Adrenal gland (tissue), 9 donors: ENCODE measurements at regions not wholly inside any gene's neighbourhood (a gene's known extent, or its start where the extent isn't known, plus 50 kb on each side); places are given as distances from the start of the nearest gene placed in this dataset.
"Not testable (repeated sequence)": the region's sequence is repeated elsewhere in the genome, so short reads cannot be mapped to it uniquely, and the experiment has no call there.

Experiments used
- DNase-seq, 7 donors: peaks; one replicate each; pipeline ENCODE4 v3.0.0-alpha.2; 2019 to 2020
- H3K27ac ChIP-seq, 5 donors: fragments of 200-600 bp; sonication (generic) in 4 of 5; 1 replicate in 3 of 5; 2 replicates in 2 of 5; pipeline versions ENCODE4 v1.5.1 to v1.8.0; 2016 to 2020; ENCODE audit warnings: mild to moderate bottlenecking in 1 of 5
- H3K27me3 ChIP-seq: fragments of 200-600 bp; 2 replicates; pipeline ENCODE4 v1.8.0; 2021
- H3K36me3 ChIP-seq, 2 donors: fragments of 200-600 bp; replicated peaks in 1 of 2; 1 replicate in 1 of 2; 2 replicates in 1 of 2; pipeline versions ENCODE4 v1.5.1 to v1.8.0; 2018 to 2022
- H3K4me1 ChIP-seq, 2 donors: fragments of 200-600 bp; replicated peaks in 1 of 2; 1 replicate in 1 of 2; 2 replicates in 1 of 2; pipeline versions ENCODE4 v1.5.1 to v1.8.0; 2018 to 2021
- H3K4me3 ChIP-seq, 4 donors: fragments of 200-600 bp; sonication (generic) in 3 of 4; one replicate each; pipeline ENCODE4 v1.5.1; 2016 to 2018
- H3K9me3 ChIP-seq, 3 donors: fragments of 200-600 bp; sonication (generic) in 1 of 3; replicated peaks in 1 of 3; 1 replicate in 2 of 3; 2 replicates in 1 of 3; pipeline versions ENCODE4 v1.5.1 to v1.8.0; 2016 to 2021
- POLR2A ChIP-seq, 2 donors: fragments of 450-650 bp; IDR thresholded peaks; one replicate each; pipeline ENCODE4 v1.6.1; 2017; ENCODE audit warnings: antibody characterized with exemption in 2 of 2, mild to moderate bottlenecking in 2 of 2, moderate library complexity in 1 of 2
- WGBS, 4 donors: extraction: QIAGEN DNeasy Blood & Tissue Kit in 2 of 4; methylation state at CpG; one replicate each; pipeline versions ENCODE4 v1.1.5 to v1.1.7; 2013 to 2017; 5-methylcytosine and 5-hydroxymethylcytosine counted together
- intact Hi-C, 2 donors: fragments of 100-400 bp; cut with DNase I; formaldehyde crosslinking; loops; one replicate each; pipeline versions ENCODE4 v1.14.1 to v1.15.0; 2022 to 2023
- TF ChIP-seq, protein P1 (sequence below), 6 experiments: fragments of 450-650 bp in 4 of 6; fragments of 200-600 bp in 2 of 6; sonication (generic) in 1 of 6; IDR thresholded peaks; 1 replicate in 5 of 6; 2 replicates in 1 of 6; pipeline versions ENCODE4 v1.5.1 to v1.8.0; 2016 to 2021; ENCODE audit warnings: antibody characterized with exemption in 6 of 6, mild to moderate bottlenecking in 2 of 6, moderate library complexity in 1 of 6
- donor health status: healthy with polysubstance abuse.
- donor health status: Bipolar disorder and iron deficiency.
- donor health status: DM: yes; HTN: yes; CAD: no.
- donor health status: DM: no; HTN: no; CAD: no.
- donor health status: DM: no; HTN: no; CAD: no.

DNA sequence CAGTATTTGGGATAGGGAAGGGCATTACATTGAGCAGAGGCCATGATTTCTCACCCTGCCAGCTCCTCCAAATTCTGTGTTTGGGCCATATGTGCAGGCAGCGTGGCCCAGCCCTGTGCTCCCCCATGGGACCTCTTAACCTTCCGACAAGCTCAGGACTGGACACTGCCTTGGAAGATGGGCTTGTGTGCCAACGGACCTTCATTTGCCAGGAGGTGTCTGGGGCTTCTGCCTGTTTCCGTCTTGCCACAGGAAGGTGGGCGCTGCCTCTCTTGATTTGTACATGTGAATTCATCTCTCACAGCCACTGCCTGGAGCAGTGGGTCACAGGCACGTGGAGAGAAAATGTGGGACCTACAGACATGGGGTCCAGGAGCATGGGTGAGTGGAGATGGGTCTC, 272.6 kb downstream of the CCSER2 start:
- TF ChIP-seq, protein P1, sequence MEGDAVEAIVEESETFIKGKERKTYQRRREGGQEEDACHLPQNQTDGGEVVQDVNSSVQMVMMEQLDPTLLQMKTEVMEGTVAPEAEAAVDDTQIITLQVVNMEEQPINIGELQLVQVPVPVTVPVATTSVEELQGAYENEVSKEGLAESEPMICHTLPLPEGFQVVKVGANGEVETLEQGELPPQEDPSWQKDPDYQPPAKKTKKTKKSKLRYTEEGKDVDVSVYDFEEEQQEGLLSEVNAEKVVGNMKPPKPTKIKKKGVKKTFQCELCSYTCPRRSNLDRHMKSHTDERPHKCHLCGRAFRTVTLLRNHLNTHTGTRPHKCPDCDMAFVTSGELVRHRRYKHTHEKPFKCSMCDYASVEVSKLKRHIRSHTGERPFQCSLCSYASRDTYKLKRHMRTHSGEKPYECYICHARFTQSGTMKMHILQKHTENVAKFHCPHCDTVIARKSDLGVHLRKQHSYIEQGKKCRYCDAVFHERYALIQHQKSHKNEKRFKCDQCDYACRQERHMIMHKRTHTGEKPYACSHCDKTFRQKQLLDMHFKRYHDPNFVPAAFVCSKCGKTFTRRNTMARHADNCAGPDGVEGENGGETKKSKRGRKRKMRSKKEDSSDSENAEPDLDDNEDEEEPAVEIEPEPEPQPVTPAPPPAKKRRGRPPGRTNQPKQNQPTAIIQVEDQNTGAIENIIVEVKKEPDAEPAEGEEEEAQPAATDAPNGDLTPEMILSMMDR (IDR thresholded peaks at IDR 0.05): no peak
- no peak for TF ChIP-seq POLR2A (IDR thresholded peaks at IDR 0.05)
- no peaks in the 10 kb centered on the region for H3K27me3 ChIP-seq
- WGBS, 4 donors: 74 to 89% (median 82%) methylated on average over 4 to 6 of the region's 6 CpGs
- H3K36me3 ChIP-seq: no peaks in the 10 kb centered on the region
- no peaks in the 10 kb centered on the region for H3K9me3 ChIP-seq
- peak in 1 of 7 donors; percentile 25 for DNase-seq
- H3K4me1 ChIP-seq: no peaks in the 10 kb centered on the region
- no peak overlapping the region for H3K27ac ChIP-seq
- intact Hi-C loops: no loop called here
- no peak overlapping the region for H3K4me3 ChIP-seq

DNA sequence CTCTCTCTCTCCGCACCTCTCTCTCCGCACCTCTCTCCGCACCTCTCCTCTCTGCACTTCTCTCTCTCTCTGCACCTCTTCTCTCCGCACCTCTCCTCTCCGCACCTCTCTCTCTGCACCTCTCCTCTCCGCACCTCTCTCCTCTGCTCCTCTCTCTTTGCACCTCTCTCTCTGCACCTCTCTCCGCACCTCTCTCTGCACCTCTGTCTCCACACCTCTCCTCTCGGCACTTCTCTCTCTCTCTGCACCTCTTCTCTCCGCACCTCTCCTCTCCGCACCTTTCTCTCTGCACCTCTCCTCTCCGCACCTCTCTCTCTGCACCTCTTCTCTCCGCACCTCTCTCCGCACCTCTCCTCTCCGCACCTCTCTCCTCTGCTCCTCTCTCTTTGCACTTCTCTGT, 274.2 kb downstream of the CCSER2 start:
- H3K4me1 ChIP-seq, H3K27ac ChIP-seq, H3K4me3 ChIP-seq, H3K36me3 ChIP-seq, H3K27me3 ChIP-seq, intact Hi-C loops, H3K9me3 ChIP-seq: not testable (repeated sequence)
- 63 to 81% (median 71%) methylated on average over 14 of the region's 14 CpGs for WGBS, 4 donors
- peak in 1 of 7 donors; percentile 2 for DNase-seq

GRCh38 chr10:84603971-84604370, 275.6 kb downstream of the CCSER2 start:
- DNase-seq: peak in 1 of 7 donors; percentile 20
- intact Hi-C loops: no loop called here
- H3K27me3 ChIP-seq: no peaks in the 10 kb centered on the region
- no peak overlapping the region for H3K27ac ChIP-seq
- H3K4me1 ChIP-seq: no peaks in the 10 kb centered on the region
- no peak overlapping the region for H3K4me3 ChIP-seq
- WGBS, 4 donors: 11 to 45% (median 21%) methylated on average over 2 of the region's 2 CpGs; no CpG with 5 or more reads in 1 of the 4 donors
- H3K36me3 ChIP-seq: no peaks in the 10 kb centered on the region
- no peaks in the 10 kb centered on the region for H3K9me3 ChIP-seq
- TF ChIP-seq POLR2A (IDR thresholded peaks at IDR 0.05): no peak
- TF ChIP-seq, protein P1 (IDR thresholded peaks at IDR 0.05): no peak

GRCh38 chr10:84605802-84606201, 277.4 kb downstream of the CCSER2 start:
- peak in 1 of 7 donors; percentile 13 for DNase-seq
- H3K4me3 ChIP-seq: no peak overlapping the region
- TF ChIP-seq POLR2A (IDR thresholded peaks at IDR 0.05): no peak
- TF ChIP-seq, protein P1 (IDR thresholded peaks at IDR 0.05): no peak
- H3K9me3 ChIP-seq: no peaks in the 10 kb centered on the region
- no peaks in the 10 kb centered on the region for H3K4me1 ChIP-seq
- no peaks in the 10 kb centered on the region for H3K27me3 ChIP-seq
- H3K27ac ChIP-seq: no peak overlapping the region
- intact Hi-C loops: no loop called here
- WGBS, 4 donors: 77 to 87% (median 85%) methylated on average over 6 of the region's 6 CpGs
- H3K36me3 ChIP-seq: no peaks in the 10 kb centered on the region

DNA sequence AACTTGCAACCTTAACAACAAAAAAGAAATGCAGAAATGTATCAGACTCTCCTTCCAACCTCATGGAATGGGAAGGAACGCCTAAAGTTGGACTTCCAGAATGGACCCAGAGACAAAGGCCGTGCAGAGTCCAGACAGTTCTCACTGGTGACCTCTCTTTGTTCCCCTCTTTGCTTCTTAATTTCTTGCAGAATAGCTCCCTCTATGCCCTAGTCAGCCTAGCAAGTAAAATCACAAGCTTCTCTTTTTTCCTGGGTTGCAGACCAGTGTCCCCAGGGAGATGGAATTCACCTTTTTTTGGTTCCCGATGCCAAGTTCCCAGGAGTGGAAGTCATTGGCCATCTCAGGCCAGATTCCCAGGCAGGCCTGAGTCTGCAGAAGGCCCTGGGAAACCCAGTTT, 278.0 kb downstream of the CCSER2 start:
- intact Hi-C loops: no loop called here
- WGBS, 4 donors: 57 to 82% (median 71%) methylated on average over 3 of the region's 3 CpGs

More for the DNA sequence above, 278.0 kb downstream of the CCSER2 start:
- Histone ChIP-seq H3K36me3 (no peaks in the 10 kb centered on the region), H3K4me3 (no peak overlapping the region), H3K9me3 (no peaks in the 10 kb centered on the region), H3K27me3 (no peaks in the 10 kb centered on the region), H3K27ac (no peak overlapping the region), H3K4me1 (no peaks in the 10 kb centered on the region)
- TF ChIP-seq, protein P1 (IDR thresholded peaks at IDR 0.05): no peak
- no peak for TF ChIP-seq POLR2A (IDR thresholded peaks at IDR 0.05)
- peak in 1 of 7 donors; percentile 17 for DNase-seq
